Stomach (tissue), 4 donors: ENCODE measurements at regions not wholly inside any gene's neighbourhood (a gene's known extent, or its start where the extent isn't known, plus 50 kb on each side); places are given as distances from the start of the nearest gene placed in this dataset.

Experiments used
- EP300 ChIP-seq: sonication (generic); formaldehyde crosslinking; IDR thresholded peaks from one replicate; pipeline ENCODE4 v1.6.1; 2017; ENCODE audit warnings: antibody characterized with exemption
- TF ChIP-seq, protein P1 (sequence below), 7 experiments: fragments of 450-650 bp in 4 of 7; fragments of 200-600 bp in 3 of 7; sonication (generic) in 3 of 7; IDR thresholded peaks; one replicate each; pipeline ENCODE4 v1.5.1; 2016 to 2019; ENCODE audit warnings: antibody characterized with exemption in 7 of 7, control low read depth in 2 of 7, mild to moderate bottlenecking in 1 of 7

DNA sequence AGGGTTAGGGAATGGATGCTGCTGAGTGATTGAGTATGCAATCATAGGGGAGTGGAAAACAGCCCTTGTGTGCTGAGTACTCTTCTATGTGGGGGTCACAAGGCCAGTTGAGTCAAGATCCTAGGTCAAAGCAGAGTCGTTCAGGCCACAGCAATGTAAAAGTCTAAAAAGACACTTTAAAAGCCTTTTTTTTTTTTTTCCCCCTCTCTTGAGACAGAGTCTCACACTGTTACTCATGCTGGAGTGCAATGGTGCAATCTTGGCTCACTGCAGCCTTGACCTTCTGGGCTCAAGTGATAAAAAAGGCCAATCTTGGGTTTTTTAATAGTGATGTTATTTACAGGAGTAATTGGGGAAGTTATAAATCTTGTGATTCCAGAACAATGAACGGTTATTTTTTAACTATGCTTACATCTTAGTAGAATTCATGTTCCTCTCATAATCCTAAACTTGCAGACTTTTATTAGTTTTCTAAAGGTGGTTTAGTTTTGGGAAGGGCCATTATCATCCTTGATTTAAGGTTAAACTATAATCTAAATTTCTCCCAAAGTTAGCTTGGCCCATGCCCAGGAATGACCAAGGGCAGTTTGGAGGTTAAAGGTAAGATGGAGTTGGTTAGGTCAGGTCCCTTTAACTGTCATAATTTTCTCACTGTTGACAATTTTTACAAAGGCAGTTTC, 82.2 kb upstream of the BMP2K start:
- TF ChIP-seq, protein P1, sequence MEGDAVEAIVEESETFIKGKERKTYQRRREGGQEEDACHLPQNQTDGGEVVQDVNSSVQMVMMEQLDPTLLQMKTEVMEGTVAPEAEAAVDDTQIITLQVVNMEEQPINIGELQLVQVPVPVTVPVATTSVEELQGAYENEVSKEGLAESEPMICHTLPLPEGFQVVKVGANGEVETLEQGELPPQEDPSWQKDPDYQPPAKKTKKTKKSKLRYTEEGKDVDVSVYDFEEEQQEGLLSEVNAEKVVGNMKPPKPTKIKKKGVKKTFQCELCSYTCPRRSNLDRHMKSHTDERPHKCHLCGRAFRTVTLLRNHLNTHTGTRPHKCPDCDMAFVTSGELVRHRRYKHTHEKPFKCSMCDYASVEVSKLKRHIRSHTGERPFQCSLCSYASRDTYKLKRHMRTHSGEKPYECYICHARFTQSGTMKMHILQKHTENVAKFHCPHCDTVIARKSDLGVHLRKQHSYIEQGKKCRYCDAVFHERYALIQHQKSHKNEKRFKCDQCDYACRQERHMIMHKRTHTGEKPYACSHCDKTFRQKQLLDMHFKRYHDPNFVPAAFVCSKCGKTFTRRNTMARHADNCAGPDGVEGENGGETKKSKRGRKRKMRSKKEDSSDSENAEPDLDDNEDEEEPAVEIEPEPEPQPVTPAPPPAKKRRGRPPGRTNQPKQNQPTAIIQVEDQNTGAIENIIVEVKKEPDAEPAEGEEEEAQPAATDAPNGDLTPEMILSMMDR (IDR thresholded peaks at IDR 0.05) = no peak
- no peak for TF ChIP-seq EP300
